ENCODE measurements at regions not wholly inside any gene's neighbourhood (a gene's known extent, or its start where the extent isn't known, plus 50 kb on each side); places are given as distances from the start of the nearest gene placed in this dataset.
A peak's percentile ranks its signal among the peaks of the same experiment; 100 is the strongest.

GRCh38 chr3:64297563-64297962 is 72.3 kb upstream of the PRICKLE2 start:
- H3K27ac ChIP-seq: no peak overlapping the region
- H3K4me3 ChIP-seq: no peak overlapping the region

GRCh38 chr3:64295594-64295993 is 70.3 kb upstream of the PRICKLE2 start:
- H3K27ac ChIP-seq: peak overlapping the region in 2 of 21 experiments; percentile 43 to 56

GRCh38 chr3:64294771-64295170 is 69.5 kb upstream of the PRICKLE2 start:
- H3K27ac ChIP-seq: no peak overlapping the region

More at GRCh38 chr3:64295594-64295993, 70.3 kb upstream of the PRICKLE2 start:
- H3K4me3 ChIP-seq: no peak overlapping the region

GRCh38 chr3:64293121-64293520 is 67.9 kb upstream of the PRICKLE2 start:
- no peak overlapping the region for H3K27ac ChIP-seq

More at GRCh38 chr3:64294771-64295170, 69.5 kb upstream of the PRICKLE2 start:
- H3K4me3 ChIP-seq: no peak overlapping the region

GRCh38 chr3:64291956-64292355 is 66.7 kb upstream of the PRICKLE2 start:
- no peak overlapping the region for H3K4me3 ChIP-seq
- H3K27ac ChIP-seq: peak overlapping the region in 8 of 21 experiments; percentile 2 to 74 (median 55)

More at GRCh38 chr3:64293121-64293520, 67.9 kb upstream of the PRICKLE2 start:
- no peak overlapping the region for H3K4me3 ChIP-seq

DNA sequence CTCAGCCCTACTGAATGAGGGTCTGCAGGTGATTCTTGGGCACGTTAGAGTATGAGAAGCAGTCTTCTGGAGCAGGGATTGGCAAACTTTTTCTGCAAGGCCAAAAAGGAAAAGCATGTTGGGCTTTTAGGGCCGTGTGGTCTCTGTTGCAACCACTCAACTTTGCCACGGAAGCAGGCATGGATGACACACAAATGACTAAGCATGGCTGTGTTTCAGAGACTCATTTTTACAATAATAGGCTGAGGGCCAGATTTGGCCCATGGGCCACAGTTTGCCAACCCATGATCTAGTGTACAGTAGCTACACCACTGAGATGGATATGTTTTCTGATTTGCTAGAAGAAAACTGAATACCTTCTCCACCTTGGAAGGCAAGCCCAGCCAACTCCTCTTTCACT is 66.1 kb upstream of the PRICKLE2 start:
- H3K4me3 ChIP-seq: no peak overlapping the region
- H3K27ac ChIP-seq: peak overlapping the region in 15 of 21 experiments; percentile 2 to 78 (median 49)

DNA sequence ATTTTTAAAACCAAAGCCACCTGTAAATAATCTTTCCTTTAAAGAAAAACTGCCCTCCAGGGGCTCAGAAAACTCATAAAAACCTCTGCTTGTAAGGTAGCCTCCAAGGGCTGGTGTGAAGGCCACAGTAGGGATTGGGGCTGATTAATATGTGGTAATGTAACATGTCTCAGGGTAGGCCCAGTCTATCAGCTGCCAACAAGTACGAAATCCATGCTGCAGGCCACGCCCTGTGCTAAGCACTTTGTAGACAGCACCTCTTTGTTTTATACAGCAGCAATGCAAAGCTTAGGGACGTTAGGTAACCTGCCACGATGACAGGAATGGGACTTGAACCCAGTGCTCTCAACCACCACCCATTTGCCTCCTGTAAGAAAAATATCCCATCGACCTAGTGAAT is 65.6 kb upstream of the PRICKLE2 start:
- Histone ChIP-seq H3K27ac (peak overlapping the region in 14 of 21 experiments; percentile 2 to 78 (median 50)), H3K4me3 (no peak overlapping the region)

GRCh38 chr3:64290161-64290560 is 64.9 kb upstream of the PRICKLE2 start:
- Histone ChIP-seq H3K27ac (peak overlapping the region in 1 of 21 experiments; percentile 78), H3K4me3 (no peak overlapping the region)

DNA sequence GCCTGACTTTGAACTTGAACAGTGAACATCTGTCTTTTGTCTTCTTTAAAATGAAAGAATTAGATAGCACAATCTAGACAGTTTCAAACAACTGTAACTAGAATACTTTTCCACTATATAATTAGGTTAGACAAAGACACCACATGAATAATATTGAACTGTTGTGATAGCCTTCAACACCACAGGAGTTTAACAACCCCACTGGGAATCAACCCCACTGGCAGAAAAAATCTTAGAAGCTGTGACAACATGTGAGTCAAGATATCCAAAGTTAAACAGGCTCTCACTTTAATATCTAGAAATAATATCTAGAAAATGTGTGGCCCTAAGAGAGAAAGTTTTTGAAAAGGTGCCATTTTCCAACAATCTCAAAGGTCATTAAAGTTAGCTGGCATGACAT is 64.4 kb upstream of the PRICKLE2 start:
- Histone ChIP-seq H3K27ac (no peak overlapping the region), H3K4me3 (no peak overlapping the region)

GRCh38 chr3:64278625-64279024 is 53.4 kb upstream of the PRICKLE2 start:
- H3K27ac ChIP-seq: no peak overlapping the region
- H3K4me3 ChIP-seq: no peak overlapping the region

GRCh38 chr3:64276131-64276530 is 50.9 kb upstream of the PRICKLE2 start:
- H3K4me3 ChIP-seq: no peak overlapping the region
- H3K27ac ChIP-seq: no peak overlapping the region
